ENCODE measurements at regions not wholly inside any gene's neighbourhood (a gene's known extent, or its start where the extent isn't known, plus 50 kb on each side); places are given as distances from the start of the nearest gene placed in this dataset.

- no peaks in the 10 kb centered on the region for H3K27me3 ChIP-seq (ENCODE audit: control insufficient read depth, insufficient read depth, low read length)
- no peak overlapping the region for H3K9ac ChIP-seq (ENCODE audit: low read depth, low read length)
- no peaks in the 10 kb centered on the region for H3K9me3 ChIP-seq (replicated peaks; ENCODE audit: low read length)
- no peaks in the 10 kb centered on the region for H3K36me3 ChIP-seq (ENCODE audit: insufficient read depth, low read length)
- H3K4me1 ChIP-seq (ENCODE audit: control insufficient read depth, insufficient read depth, low read length), result peaks cover 3% of the 10 kb centered on the region
- no peak overlapping the region for H3K4me3 ChIP-seq (ENCODE audit: low read length)
- H3K4me2 ChIP-seq (ENCODE audit: low read length), result no peak overlapping the region
Observed at GRCh38 chr4:32129967-32130366, 1409.8 kb downstream of the PCDH7 start.

GRCh38 chr4:32133141-32133540, 1413.0 kb downstream of the PCDH7 start:
- Histone ChIP-seq H3K4me3 (ENCODE audit: low read length) (no peak overlapping the region), H3K9me3 (replicated peaks; ENCODE audit: low read length) (no peaks in the 10 kb centered on the region), H3K9ac (ENCODE audit: low read depth, low read length) (no peak overlapping the region), H3K4me2 (ENCODE audit: low read length) (no peak overlapping the region), H3K4me1 (ENCODE audit: control insufficient read depth, insufficient read depth, low read length) (peaks cover 17% of the 10 kb centered on the region), H3K27me3 (ENCODE audit: control insufficient read depth, insufficient read depth, low read length) (no peaks in the 10 kb centered on the region), H3K36me3 (ENCODE audit: insufficient read depth, low read length) (no peaks in the 10 kb centered on the region)

- no peaks in the 10 kb centered on the region for H3K36me3 ChIP-seq (ENCODE audit: insufficient read depth, low read length)
- no peak overlapping the region for H3K4me2 ChIP-seq (ENCODE audit: low read length)
- H3K4me1 ChIP-seq (ENCODE audit: control insufficient read depth, insufficient read depth, low read length), result peaks cover 17% of the 10 kb centered on the region
- H3K9me3 ChIP-seq (replicated peaks; ENCODE audit: low read length), result no peaks in the 10 kb centered on the region
- H3K27me3 ChIP-seq (ENCODE audit: control insufficient read depth, insufficient read depth, low read length), result no peaks in the 10 kb centered on the region
- no peak overlapping the region for H3K4me3 ChIP-seq (ENCODE audit: low read length)
- H3K9ac ChIP-seq (ENCODE audit: low read depth, low read length), result no peak overlapping the region
Observed at GRCh38 chr4:32133734-32134133, 1413.6 kb downstream of the PCDH7 start.

- H3K36me3 ChIP-seq (ENCODE audit: insufficient read depth, low read length), result no peaks in the 10 kb centered on the region
- no peaks in the 10 kb centered on the region for H3K9me3 ChIP-seq (replicated peaks; ENCODE audit: low read length)
- H3K4me2 ChIP-seq (ENCODE audit: low read length), result no peak overlapping the region
- no peaks in the 10 kb centered on the region for H3K27me3 ChIP-seq (ENCODE audit: control insufficient read depth, insufficient read depth, low read length)
- H3K4me3 ChIP-seq (ENCODE audit: low read length), result no peak overlapping the region
- H3K4me1 ChIP-seq (ENCODE audit: control insufficient read depth, insufficient read depth, low read length), result peaks cover 26% of the 10 kb centered on the region
- no peak overlapping the region for H3K9ac ChIP-seq (ENCODE audit: low read depth, low read length)
Observed at GRCh38 chr4:32135642-32136041, 1415.5 kb downstream of the PCDH7 start.

- H3K9ac ChIP-seq (ENCODE audit: low read depth, low read length), result no peak overlapping the region
- H3K4me2 ChIP-seq (ENCODE audit: low read length), result no peak overlapping the region
- no peaks in the 10 kb centered on the region for H3K27me3 ChIP-seq (ENCODE audit: control insufficient read depth, insufficient read depth, low read length)
- no peaks in the 10 kb centered on the region for H3K9me3 ChIP-seq (replicated peaks; ENCODE audit: low read length)
- H3K4me1 ChIP-seq (ENCODE audit: control insufficient read depth, insufficient read depth, low read length), result peaks cover 31% of the 10 kb centered on the region
- no peak overlapping the region for H3K4me3 ChIP-seq (ENCODE audit: low read length)
- H3K36me3 ChIP-seq (ENCODE audit: insufficient read depth, low read length), result no peaks in the 10 kb centered on the region
Observed at GRCh38 chr4:32136081-32136787, 1416.1 kb downstream of the PCDH7 start.

GRCh38 chr4:32140636-32141035, 1420.5 kb downstream of the PCDH7 start:
- peak overlapping the region; percentile 3 for H3K9ac ChIP-seq (ENCODE audit: low read depth, low read length)
- H3K9me3 ChIP-seq (replicated peaks; ENCODE audit: low read length), result no peaks in the 10 kb centered on the region
- H3K4me3 ChIP-seq (ENCODE audit: low read length), result no peak overlapping the region
- H3K4me1 ChIP-seq (ENCODE audit: control insufficient read depth, insufficient read depth, low read length), result peaks cover 29% of the 10 kb centered on the region
- no peaks in the 10 kb centered on the region for H3K27me3 ChIP-seq (ENCODE audit: control insufficient read depth, insufficient read depth, low read length)
- peak overlapping the region; percentile 32 for H3K4me2 ChIP-seq (ENCODE audit: low read length)
- H3K36me3 ChIP-seq (ENCODE audit: insufficient read depth, low read length), result no peaks in the 10 kb centered on the region

DNA sequence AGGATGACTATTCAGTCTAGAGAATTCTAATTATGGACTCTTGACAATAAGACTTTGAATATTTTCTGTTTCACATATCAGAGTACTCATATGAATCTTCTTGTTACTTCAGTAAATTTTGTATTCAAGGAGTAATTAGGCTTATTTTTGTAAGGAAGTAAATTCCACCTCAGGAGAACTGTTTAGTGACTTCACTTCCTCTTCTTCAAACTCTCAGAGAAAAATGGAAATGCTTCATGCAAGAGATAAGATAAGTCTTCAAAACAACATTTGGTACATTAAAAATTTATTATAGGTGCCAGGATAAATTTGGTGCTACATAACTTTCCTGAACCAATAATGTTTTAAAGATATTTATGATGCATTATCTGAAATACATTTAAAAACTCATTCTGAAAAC, 1421.9 kb downstream of the PCDH7 start:
- Histone ChIP-seq H3K4me2 (ENCODE audit: low read length) (no peak overlapping the region), H3K36me3 (ENCODE audit: insufficient read depth, low read length) (no peaks in the 10 kb centered on the region), H3K9me3 (replicated peaks; ENCODE audit: low read length) (no peaks in the 10 kb centered on the region), H3K9ac (ENCODE audit: low read depth, low read length) (no peak overlapping the region), H3K4me3 (ENCODE audit: low read length) (no peak overlapping the region), H3K27me3 (ENCODE audit: control insufficient read depth, insufficient read depth, low read length) (no peaks in the 10 kb centered on the region), H3K4me1 (ENCODE audit: control insufficient read depth, insufficient read depth, low read length) (peaks cover 21% of the 10 kb centered on the region)

DNA sequence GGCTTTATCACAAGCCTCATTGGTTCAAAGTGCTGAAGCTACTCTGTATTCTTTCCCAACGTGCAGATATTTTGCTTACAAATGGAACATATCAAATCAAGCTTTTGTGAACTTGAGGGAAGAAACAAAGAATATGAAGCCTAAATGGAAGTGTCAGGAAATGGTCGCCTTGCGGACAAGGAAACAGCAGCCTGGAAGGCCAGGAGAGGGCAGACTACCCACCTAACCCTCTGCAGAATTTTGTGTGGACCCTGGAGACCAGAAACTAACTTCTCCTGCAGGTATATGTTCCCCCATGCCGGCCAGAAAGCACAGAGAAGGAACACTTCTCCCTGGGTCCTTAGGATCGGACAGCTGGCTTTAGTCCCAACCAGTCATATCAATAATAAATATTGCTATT, 1425.8 kb downstream of the PCDH7 start:
- peaks cover 20% of the 10 kb centered on the region for H3K4me1 ChIP-seq (ENCODE audit: control insufficient read depth, insufficient read depth, low read length)
- no peaks in the 10 kb centered on the region for H3K36me3 ChIP-seq (ENCODE audit: insufficient read depth, low read length)
- H3K4me2 ChIP-seq (ENCODE audit: low read length), result no peak overlapping the region
- H3K9ac ChIP-seq (ENCODE audit: low read depth, low read length), result no peak overlapping the region
- no peaks in the 10 kb centered on the region for H3K27me3 ChIP-seq (ENCODE audit: control insufficient read depth, insufficient read depth, low read length)
- no peak overlapping the region for H3K4me3 ChIP-seq (ENCODE audit: low read length)
- H3K9me3 ChIP-seq (replicated peaks; ENCODE audit: low read length), result no peaks in the 10 kb centered on the region

DNA sequence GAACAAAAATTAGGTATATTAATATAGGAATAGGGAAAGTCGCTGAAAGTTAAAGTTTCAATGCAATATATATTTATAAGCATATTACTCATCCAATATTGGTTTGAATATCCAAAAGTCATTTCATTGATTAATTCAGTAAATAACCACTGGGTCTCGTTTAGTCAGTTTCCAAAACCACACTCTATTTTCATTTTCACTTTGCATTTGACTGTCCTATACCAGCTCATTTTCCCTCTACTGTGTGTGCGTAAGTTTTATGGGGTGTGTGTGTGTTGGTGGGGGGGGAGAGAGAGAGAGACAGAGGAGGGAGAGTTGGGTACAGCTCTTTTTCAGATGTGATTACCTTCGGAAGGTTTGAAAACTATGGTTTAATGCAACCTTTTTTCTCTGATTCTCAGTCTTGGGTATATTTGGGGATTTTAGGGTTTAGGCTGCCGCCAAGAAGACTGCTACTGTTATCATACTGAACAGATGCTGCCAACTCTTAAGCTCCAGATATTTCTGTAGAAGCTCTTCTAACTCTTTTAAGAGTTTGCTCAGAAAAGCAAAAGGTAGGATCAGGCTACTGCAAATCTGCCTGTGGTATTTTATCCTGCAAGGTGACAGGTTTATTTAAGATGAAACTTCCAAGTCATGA, 1427.4 kb downstream of the PCDH7 start:
- H3K4me3 ChIP-seq (ENCODE audit: low read length), result no peak overlapping the region
- peak overlapping the region; percentile 15 for H3K4me2 ChIP-seq (ENCODE audit: low read length)
- H3K9ac ChIP-seq (ENCODE audit: low read depth, low read length), result no peak overlapping the region
- peaks cover 11% of the 10 kb centered on the region for H3K4me1 ChIP-seq (ENCODE audit: control insufficient read depth, insufficient read depth, low read length)
- H3K36me3 ChIP-seq (ENCODE audit: insufficient read depth, low read length), result no peaks in the 10 kb centered on the region
- H3K9me3 ChIP-seq (replicated peaks; ENCODE audit: low read length), result no peaks in the 10 kb centered on the region
- H3K27me3 ChIP-seq (ENCODE audit: control insufficient read depth, insufficient read depth, low read length), result no peaks in the 10 kb centered on the region

DNA sequence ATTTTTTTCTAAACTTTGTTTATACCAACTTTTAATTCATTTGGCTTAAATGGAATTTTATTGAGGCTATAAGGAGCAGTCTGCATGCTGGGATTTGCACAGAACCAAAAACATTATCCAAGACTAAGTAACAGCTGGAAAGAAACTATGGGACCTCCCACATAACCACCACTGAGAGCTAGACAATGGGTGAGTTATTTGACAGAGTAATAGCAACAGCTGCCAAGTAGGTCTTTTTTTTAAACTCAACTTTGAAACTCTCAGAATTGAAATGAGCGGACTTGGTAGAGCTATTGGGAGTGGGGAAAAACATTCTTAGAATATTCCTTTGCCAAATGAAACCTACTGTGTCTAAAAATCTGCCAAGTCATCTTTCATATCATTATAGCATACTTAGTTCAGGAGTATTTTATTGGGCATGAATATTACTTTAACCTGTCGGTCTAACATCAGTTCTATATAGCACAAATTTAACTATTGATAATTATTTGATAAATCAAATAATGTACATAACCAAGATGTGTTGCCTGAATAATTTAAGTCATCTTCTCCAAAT, 1428.0 kb downstream of the PCDH7 start:
- H3K4me2 ChIP-seq (ENCODE audit: low read length), result peak overlapping the region; percentile 15
- H3K9ac ChIP-seq (ENCODE audit: low read depth, low read length), result no peak overlapping the region
- H3K36me3 ChIP-seq (ENCODE audit: insufficient read depth, low read length), result no peaks in the 10 kb centered on the region
- no peak overlapping the region for H3K4me3 ChIP-seq (ENCODE audit: low read length)
- peaks cover 11% of the 10 kb centered on the region for H3K4me1 ChIP-seq (ENCODE audit: control insufficient read depth, insufficient read depth, low read length)
- no peaks in the 10 kb centered on the region for H3K27me3 ChIP-seq (ENCODE audit: control insufficient read depth, insufficient read depth, low read length)
- H3K9me3 ChIP-seq (replicated peaks; ENCODE audit: low read length), result no peaks in the 10 kb centered on the region

- H3K9ac ChIP-seq (ENCODE audit: low read depth, low read length), result no peak overlapping the region
- H3K9me3 ChIP-seq (replicated peaks; ENCODE audit: low read length), result no peaks in the 10 kb centered on the region
- H3K4me3 ChIP-seq (ENCODE audit: low read length), result no peak overlapping the region
- H3K36me3 ChIP-seq (ENCODE audit: insufficient read depth, low read length), result no peaks in the 10 kb centered on the region
- H3K4me1 ChIP-seq (ENCODE audit: control insufficient read depth, insufficient read depth, low read length), result no peaks in the 10 kb centered on the region
- no peak overlapping the region for H3K4me2 ChIP-seq (ENCODE audit: low read length)
- H3K27me3 ChIP-seq (ENCODE audit: control insufficient read depth, insufficient read depth, low read length), result no peaks in the 10 kb centered on the region
Observed at GRCh38 chr4:32158961-32159360, 1438.8 kb downstream of the PCDH7 start.

DNA sequence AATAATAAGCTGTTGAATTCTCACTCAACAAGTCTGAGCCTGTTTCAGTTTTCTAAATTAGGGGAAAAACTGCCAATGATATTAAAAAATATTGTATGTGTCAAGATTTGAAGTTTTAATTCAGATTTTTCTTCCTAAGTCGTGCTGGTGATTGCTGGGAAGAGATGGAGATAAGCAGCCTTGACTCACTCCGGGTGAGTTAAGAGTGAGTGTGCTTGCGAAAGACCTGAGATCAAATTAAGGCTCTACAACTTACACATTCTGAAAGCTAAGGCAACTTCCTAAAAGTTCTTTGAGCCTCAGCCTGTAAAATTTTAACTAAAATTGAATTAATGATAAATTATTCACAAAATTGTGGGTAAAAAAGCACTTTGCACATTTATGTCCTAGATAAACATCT, 1441.2 kb downstream of the PCDH7 start:
- no peaks in the 10 kb centered on the region for H3K36me3 ChIP-seq (ENCODE audit: insufficient read depth, low read length)
- no peaks in the 10 kb centered on the region for H3K4me1 ChIP-seq (ENCODE audit: control insufficient read depth, insufficient read depth, low read length)
- H3K4me2 ChIP-seq (ENCODE audit: low read length), result no peak overlapping the region
- no peak overlapping the region for H3K4me3 ChIP-seq (ENCODE audit: low read length)
- no peak overlapping the region for H3K9ac ChIP-seq (ENCODE audit: low read depth, low read length)
- H3K9me3 ChIP-seq (replicated peaks; ENCODE audit: low read length), result no peaks in the 10 kb centered on the region
- no peaks in the 10 kb centered on the region for H3K27me3 ChIP-seq (ENCODE audit: control insufficient read depth, insufficient read depth, low read length)
